ENCODE measurements at regions not wholly inside any gene's neighbourhood (a gene's known extent, or its start where the extent isn't known, plus 50 kb on each side); places are given as distances from the start of the nearest gene placed in this dataset.
"Not testable (repeated sequence)": the region's sequence is repeated elsewhere in the genome, so short reads cannot be mapped to it uniquely, and the experiment has no call there.

GRCh38 chr4:38338939-38339338, 325.1 kb upstream of the KLF3 start:
- DNase-seq (ENCODE audit: low spot score) = not testable (repeated sequence)

DNA sequence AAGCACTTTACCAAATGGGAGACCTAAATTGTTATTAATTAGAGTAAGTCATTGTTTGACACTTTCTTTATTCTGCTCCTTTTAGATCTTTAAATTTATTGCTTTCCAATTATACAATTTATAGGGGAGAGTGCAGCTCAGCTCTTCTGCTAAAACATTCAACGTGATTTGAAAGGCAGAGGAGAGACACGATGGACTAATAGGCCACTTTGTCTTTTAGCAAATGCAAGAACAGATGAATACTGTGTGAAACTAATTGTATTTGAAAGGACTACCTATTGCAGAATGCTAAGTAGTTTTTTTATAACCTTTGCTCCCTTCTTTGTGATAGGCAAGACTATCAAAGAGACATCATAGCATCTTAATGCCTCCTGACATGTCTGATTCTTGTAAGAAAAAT, 320.4 kb upstream of the KLF3 start:
- DNase-seq (ENCODE audit: low spot score) = no peak

DNA sequence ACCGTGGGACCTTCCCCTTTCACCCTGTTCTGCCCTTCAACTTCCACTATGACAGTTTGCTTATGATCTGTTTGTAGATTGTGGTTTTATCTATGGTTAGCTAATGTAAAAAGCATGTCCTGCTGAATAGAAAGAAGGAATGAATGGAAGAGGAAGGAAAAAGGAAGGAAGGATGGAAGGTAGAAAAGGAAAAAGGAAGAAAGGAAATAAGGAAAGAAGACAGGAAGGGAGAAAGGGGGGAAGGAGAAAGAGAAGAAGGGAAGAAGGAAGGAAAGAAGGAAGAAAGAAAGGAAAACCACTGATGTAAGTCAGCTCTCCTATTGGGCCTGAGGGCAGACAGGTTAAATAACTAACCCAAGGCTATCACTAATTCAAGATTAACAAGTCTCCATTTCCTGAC, 319.1 kb upstream of the KLF3 start:
- DNase-seq (ENCODE audit: low spot score) = no peak

DNA sequence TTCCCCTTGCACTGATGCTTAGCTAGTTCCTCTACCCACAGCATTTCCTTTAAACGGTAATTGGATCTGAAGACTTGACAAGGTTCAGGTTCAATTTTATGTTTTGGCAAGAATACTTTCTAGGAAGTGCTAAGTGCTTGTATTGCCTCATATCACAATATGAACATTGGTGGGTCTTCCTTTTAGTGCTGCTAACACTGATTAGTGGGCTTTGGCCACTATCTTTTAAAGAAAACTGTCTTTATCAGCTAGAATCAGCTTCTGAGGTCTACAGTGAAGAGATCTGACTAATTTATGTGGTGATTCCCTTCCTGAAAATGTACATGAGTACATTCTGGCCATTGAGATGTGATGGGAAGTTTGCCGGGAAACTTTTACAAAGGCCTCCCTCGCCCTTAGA, 316.7 kb upstream of the KLF3 start:
- no peak for DNase-seq (ENCODE audit: low spot score)

DNA sequence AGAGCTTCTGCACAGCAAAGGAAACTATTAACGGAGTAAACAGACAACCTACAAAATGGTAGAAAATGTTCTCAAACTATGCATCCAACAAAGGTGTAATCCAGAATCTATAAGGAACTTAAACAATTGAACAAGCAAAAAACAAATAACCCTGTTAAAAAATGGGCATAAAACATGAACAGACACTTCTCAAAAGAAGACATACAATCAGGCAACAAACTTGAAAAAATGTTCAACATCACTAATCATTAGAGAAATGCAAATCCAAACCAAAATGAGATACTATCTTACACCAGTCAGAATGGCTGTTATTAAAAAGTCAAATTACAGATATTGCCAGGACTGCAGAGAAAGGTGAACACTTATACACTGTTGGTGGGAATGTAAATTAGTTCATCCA, 309.6 kb upstream of the KLF3 start:
- no peak for DNase-seq (ENCODE audit: low spot score)

DNA sequence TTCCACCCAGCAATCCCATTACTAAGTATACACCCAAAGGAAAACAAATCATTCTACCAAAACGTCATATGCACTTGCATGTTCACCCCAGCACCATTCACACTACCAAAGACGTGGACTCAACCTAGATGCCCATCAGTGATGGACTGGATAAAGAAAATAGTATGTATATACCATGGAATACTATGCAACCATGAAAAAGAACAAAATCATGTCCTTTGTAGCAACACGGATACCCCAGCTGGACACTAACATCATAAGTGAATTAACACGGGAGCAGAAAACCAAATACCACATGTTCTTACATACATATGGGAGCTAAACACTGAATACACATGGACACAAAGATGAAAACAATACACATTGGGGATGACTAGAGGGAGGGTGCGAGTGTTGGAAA, 309.1 kb upstream of the KLF3 start:
- DNase-seq (ENCODE audit: low spot score) = no peak

DNA sequence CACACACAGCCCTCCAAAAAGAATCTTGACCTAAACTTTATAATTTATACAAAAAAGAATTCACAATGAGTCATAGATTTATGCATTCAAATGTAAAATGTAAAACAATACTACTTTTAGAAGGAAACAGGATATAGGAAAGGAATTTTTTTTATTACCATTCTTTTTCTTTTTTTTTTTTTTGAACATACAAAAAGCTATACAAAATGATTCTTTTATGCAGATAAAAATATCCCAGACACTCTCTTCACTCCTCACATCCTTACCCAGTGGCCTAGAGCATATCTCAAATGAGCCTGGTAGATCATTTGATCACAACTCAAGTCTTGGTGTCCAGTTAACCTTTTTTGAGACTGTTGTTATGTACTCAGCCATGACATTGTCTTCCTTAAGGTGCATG, 307.3 kb upstream of the KLF3 start:
- DNase-seq (ENCODE audit: low spot score) = no peak

GRCh38 chr4:38357546-38357945, 306.5 kb upstream of the KLF3 start:
- DNase-seq (ENCODE audit: low spot score) = no peak

DNA sequence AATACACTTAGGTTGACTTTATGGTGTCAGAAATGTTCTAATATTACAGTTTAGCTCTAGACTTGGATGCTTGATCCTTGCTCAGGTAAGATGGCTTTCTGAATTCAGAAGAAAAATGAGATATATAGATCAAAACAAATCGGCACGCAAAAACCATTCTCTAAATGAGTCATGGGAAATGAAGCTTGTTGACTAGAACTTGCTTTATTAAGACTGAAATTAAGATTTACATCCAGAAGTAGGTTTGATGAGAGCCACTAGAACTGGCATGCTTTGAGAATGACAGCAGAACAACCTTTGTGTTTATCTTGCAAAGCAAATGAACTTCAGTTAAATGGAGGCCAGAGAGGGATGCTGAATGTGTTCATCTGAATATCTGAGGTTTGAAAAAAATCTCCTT, 304.9 kb upstream of the KLF3 start:
- no peak for DNase-seq (ENCODE audit: low spot score)

DNA sequence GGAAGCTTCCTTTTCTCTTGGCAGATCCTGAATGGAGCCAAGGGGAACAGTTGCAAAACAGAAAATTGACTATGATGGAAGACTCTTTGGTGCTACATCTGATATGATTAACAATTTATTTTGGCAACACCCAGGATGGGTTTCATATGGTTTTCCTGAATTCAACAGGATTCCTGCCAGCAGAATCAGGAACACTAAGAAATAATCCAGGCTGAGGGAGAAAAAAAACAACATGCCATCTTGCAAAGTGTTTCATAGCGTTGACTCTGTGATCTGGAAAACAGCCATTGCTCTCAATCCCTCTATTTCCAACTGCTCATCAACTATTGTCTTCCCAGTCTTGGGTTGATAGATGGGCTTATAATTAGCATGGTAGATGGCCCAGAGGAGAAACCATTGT, 303.8 kb upstream of the KLF3 start:
- DNase-seq (ENCODE audit: low spot score) = no peak

GRCh38 chr4:38364383-38364963, 299.5 kb upstream of the KLF3 start:
- no peak for DNase-seq (ENCODE audit: low spot score)

DNA sequence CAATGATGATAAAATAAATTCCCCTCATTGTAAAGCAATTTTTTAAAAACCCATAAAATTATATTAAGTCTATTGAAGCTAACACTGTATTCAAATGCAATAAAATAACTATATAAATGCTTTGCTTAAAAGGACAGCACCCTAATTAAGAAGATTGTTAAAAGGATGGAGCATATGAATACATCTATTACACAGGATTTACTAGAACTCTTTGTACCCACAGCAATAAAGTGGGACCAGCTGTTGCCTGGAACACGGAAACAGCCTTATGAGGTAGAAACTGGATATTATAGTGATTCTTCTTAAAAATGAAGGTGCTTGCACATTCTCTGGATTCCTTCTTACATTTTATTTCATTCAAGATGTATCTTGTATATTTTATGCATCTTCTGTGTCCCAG, 298.7 kb upstream of the KLF3 start:
- DNase-seq (ENCODE audit: low spot score) = no peak

GRCh38 chr4:38365748-38366310, 298.2 kb upstream of the KLF3 start:
- no peak for DNase-seq (ENCODE audit: low spot score)

DNA sequence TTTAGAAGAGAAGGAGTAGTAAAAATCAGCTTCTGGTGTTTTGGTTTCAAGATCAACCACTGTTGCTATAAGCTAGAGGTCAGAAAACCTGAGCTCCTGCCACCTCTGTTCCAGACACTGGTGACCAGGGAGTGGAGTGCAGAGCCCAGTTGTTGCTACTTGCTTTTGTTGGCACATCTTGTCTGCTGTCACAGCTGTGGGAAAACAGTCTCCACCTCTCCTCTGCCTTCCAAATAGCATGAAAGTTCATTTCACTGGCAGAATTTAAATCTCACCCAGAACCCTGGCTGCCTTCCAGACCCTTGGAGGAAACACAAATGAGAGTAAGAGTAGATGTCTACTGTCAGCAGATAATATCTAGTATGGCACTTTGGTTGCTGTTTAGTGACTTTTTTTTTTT, 297.5 kb upstream of the KLF3 start:
- DNase-seq (ENCODE audit: low spot score) = no peak

GRCh38 chr4:38366997-38367396, 297.0 kb upstream of the KLF3 start:
- no peak for DNase-seq (ENCODE audit: low spot score)

GRCh38 chr4:38367642-38368174, 296.3 kb upstream of the KLF3 start:
- no peak for DNase-seq (ENCODE audit: low spot score)

GRCh38 chr4:38368613-38369012, 295.4 kb upstream of the KLF3 start:
- no peak for DNase-seq (ENCODE audit: low spot score)

- DNase-seq (ENCODE audit: low spot score) = no peak
Measured at GRCh38 chr4:38371391-38371851, 292.6 kb upstream of the KLF3 start.

GRCh38 chr4:38373375-38373774, 290.6 kb upstream of the KLF3 start:
- DNase-seq (ENCODE audit: low spot score) = no peak

DNA sequence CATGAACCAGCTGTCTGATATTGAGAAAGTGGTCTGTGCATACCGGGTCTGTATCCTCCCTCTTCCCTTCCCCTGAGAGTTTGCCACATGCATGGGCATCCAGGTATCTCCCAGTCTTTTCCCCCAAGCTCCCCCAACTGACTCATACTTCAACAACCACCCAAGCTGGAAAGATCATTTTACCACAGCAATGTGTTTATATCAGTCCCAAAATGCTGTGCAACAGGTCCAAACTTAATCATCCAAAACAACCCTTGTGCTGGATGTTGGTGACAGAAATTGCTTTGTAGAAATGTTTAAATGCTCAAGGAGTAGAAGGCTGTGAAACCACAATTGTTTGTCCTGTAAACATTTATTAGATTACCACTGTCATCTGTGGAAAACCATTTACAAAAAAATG, 286.8 kb upstream of the KLF3 start:
- no peak for DNase-seq (ENCODE audit: low spot score)

- no peak for DNase-seq (ENCODE audit: low spot score)
Measured at GRCh38 chr4:38378478-38378877, 285.5 kb upstream of the KLF3 start.

GRCh38 chr4:38381788-38382187, 282.2 kb upstream of the KLF3 start:
- DNase-seq (ENCODE audit: low spot score) = no peak

DNA sequence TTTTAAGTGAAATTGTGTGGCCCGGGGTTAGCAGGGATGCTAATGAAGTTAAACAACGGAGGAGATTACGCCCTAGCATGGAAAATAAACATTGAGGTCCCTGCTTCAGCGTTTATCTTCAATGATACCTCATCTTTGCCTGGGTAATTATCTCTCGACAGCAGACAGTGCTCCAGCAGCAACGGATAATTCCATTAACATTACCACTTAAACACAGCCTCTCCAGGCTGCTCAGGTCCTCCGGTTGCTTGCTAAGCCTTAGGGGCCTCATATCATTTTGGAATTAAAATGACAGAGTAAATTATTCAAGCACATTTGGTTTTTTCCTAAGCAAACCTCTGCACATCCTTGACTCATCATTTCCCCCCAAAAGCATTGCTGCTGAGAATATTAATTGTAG, 281.5 kb upstream of the KLF3 start:
- no peak for DNase-seq (ENCODE audit: low spot score)

- DNase-seq (ENCODE audit: low spot score) = no peak
Measured at GRCh38 chr4:38383646-38384121, 280.3 kb upstream of the KLF3 start.
